ENCODE measurements at regions not wholly inside any gene's neighbourhood (a gene's known extent, or its start where the extent isn't known, plus 50 kb on each side); places are given as distances from the start of the nearest gene placed in this dataset.
A peak's percentile ranks its signal among the peaks of the same experiment; 100 is the strongest.

- Mint-ChIP-seq H3K9me3 (ENCODE audit: unreplicated experiment) (no peaks in the 10 kb centered on the region), H3K27ac (ENCODE audit: low read depth, unreplicated experiment) (no peak overlapping the region), H3K4me3 (ENCODE audit: unreplicated experiment) (no peak overlapping the region), H3K27me3 (ENCODE audit: insufficient read depth, unreplicated experiment) (no peaks in the 10 kb centered on the region), H3K36me3 (ENCODE audit: insufficient read depth, unreplicated experiment) (no peaks in the 10 kb centered on the region), H3K4me1 (ENCODE audit: insufficient read depth, unreplicated experiment) (no peaks in the 10 kb centered on the region)
- BruUV-seq (replicated peaks): no TSS peak
- ChIA-PET POLR2A (interaction anchor here (1.5 kb wide), 1 partner anchor 9 kb away, joined by 3 read pairs; no protein-coding TSS in a partner anchor), CTCF (interaction anchor here (0.8 to 1.4 kb wide), 3 partner anchors 18 to 23 kb away, joined by 3 to 4 read pairs (median 3); no protein-coding TSS in a partner anchor)
- no peak for DNase-seq (ENCODE audit: unreplicated experiment)
- TF ChIP-seq CTCF (IDR thresholded peaks at IDR 0.05; ENCODE audit: unreplicated experiment): no peak
- intact Hi-C loops (cut with micrococcal nuclease): no loop called here
These were observed 100.9 kb upstream of the CDIN1 start for GRCh38 chr15:36478561-36478960.

GRCh38 chr15:36479200-36479896, 100.1 kb upstream of the CDIN1 start:
- Mint-ChIP-seq H3K27me3 (ENCODE audit: insufficient read depth, unreplicated experiment) (no peaks in the 10 kb centered on the region), H3K27ac (ENCODE audit: low read depth, unreplicated experiment) (no peak overlapping the region), H3K4me1 (ENCODE audit: insufficient read depth, unreplicated experiment) (no peaks in the 10 kb centered on the region), H3K36me3 (ENCODE audit: insufficient read depth, unreplicated experiment) (no peaks in the 10 kb centered on the region), H3K9me3 (ENCODE audit: unreplicated experiment) (no peaks in the 10 kb centered on the region), H3K4me3 (ENCODE audit: unreplicated experiment) (no peak overlapping the region)
- peak; percentile 4 for DNase-seq (ENCODE audit: unreplicated experiment)
- no peak for TF ChIP-seq CTCF (IDR thresholded peaks at IDR 0.05; ENCODE audit: unreplicated experiment)
- intact Hi-C loops (cut with micrococcal nuclease): no loop called here
- ChIA-PET CTCF (interaction anchor here (0.8 to 1.4 kb wide), 4 partner anchors 18 to 1400 kb away, joined by 3 to 4 read pairs (median 3); no protein-coding TSS in a partner anchor), POLR2A (interaction anchor here (1.5 kb wide), 1 partner anchor 10 kb away, joined by 3 read pairs; no protein-coding TSS in a partner anchor)
- no TSS peak for BruUV-seq (replicated peaks)

- no peak for TF ChIP-seq CTCF (IDR thresholded peaks at IDR 0.05; ENCODE audit: unreplicated experiment)
- CTCF ChIA-PET: no interaction called here
- H3K4me3 Mint-ChIP-seq (ENCODE audit: unreplicated experiment): no peak overlapping the region
- no peak for DNase-seq (ENCODE audit: unreplicated experiment)
- BruUV-seq (replicated peaks): no TSS peak
- H3K9me3 Mint-ChIP-seq (ENCODE audit: unreplicated experiment): no peaks in the 10 kb centered on the region
- no peaks in the 10 kb centered on the region for H3K4me1 Mint-ChIP-seq (ENCODE audit: insufficient read depth, unreplicated experiment)
- no peaks in the 10 kb centered on the region for H3K27me3 Mint-ChIP-seq (ENCODE audit: insufficient read depth, unreplicated experiment)
- H3K27ac Mint-ChIP-seq (ENCODE audit: low read depth, unreplicated experiment): no peak overlapping the region
- H3K36me3 Mint-ChIP-seq (ENCODE audit: insufficient read depth, unreplicated experiment): no peaks in the 10 kb centered on the region
- intact Hi-C loops (cut with micrococcal nuclease): no loop called here
- POLR2A ChIA-PET: no interaction called here
These were observed 98.3 kb upstream of the CDIN1 start for GRCh38 chr15:36481156-36481555.

GRCh38 chr15:36483409-36483808, 96.0 kb upstream of the CDIN1 start:
- CTCF ChIA-PET: interaction anchor here (0.7 to 1.6 kb wide), 3 partner anchors 18 to 732 kb away, joined by 3 to 8 read pairs (median 4); no protein-coding TSS in a partner anchor
- H3K4me3 Mint-ChIP-seq (ENCODE audit: unreplicated experiment): no peak overlapping the region
- POLR2A ChIA-PET: interaction anchor here (0.5 kb wide), 1 partner anchor 147 kb away, joined by 3 read pairs; no protein-coding TSS in a partner anchor
- H3K27ac Mint-ChIP-seq (ENCODE audit: low read depth, unreplicated experiment): no peak overlapping the region
- no TSS peak for BruUV-seq (replicated peaks)
- no peak for DNase-seq (ENCODE audit: unreplicated experiment)
- H3K27me3 Mint-ChIP-seq (ENCODE audit: insufficient read depth, unreplicated experiment): no peaks in the 10 kb centered on the region
- no peaks in the 10 kb centered on the region for H3K4me1 Mint-ChIP-seq (ENCODE audit: insufficient read depth, unreplicated experiment)
- intact Hi-C loops (cut with micrococcal nuclease): no loop called here
- H3K36me3 Mint-ChIP-seq (ENCODE audit: insufficient read depth, unreplicated experiment): no peaks in the 10 kb centered on the region
- no peaks in the 10 kb centered on the region for H3K9me3 Mint-ChIP-seq (ENCODE audit: unreplicated experiment)
- no peak for TF ChIP-seq CTCF (IDR thresholded peaks at IDR 0.05; ENCODE audit: unreplicated experiment)

Measured in MCF 10A (cell line).